GM23338 (cell line): ENCODE measurements at regions not wholly inside any gene's neighbourhood (a gene's known extent, or its start where the extent isn't known, plus 50 kb on each side); places are given as distances from the start of the nearest gene placed in this dataset.

Source experiments
- CREB1 ChIP-seq: fragments of 250-450 bp; sonication (Bioruptor Pico); IDR thresholded peaks from 2 replicates; pipeline ENCODE4 v1.5.0; 2020; ENCODE audit warnings: low read depth, mild to moderate bottlenecking, moderate library complexity
- EZH2 ChIP-seq: fragments of 200-600 bp; sonication (generic); IDR thresholded peaks from one replicate; pipeline ENCODE4 v1.8.0; 2017; ENCODE audit warnings: antibody characterized with exemption, mild to moderate bottlenecking, low read depth; ENCODE audit not compliant: unreplicated experiment
- EZH2phosphoT487 ChIP-seq: fragments of 200-600 bp; sonication (generic); IDR thresholded peaks from one replicate; pipeline ENCODE4 v1.8.1; 2018; ENCODE audit warnings: antibody characterized with exemption; ENCODE audit not compliant: unreplicated experiment
- JUNB ChIP-seq: IDR thresholded peaks from one replicate; pipeline ENCODE4 v1.6.1; 2016; ENCODE audit warnings: antibody characterized with exemption; ENCODE audit not compliant: unreplicated experiment
- NANOG ChIP-seq: IDR thresholded peaks from 2 replicates; pipeline ENCODE4 v1.6.1; 2016; ENCODE audit warnings: antibody characterized with exemption, borderline replicate concordance
- POLR2AphosphoS5 ChIP-seq: IDR thresholded peaks from 2 replicates; pipeline ENCODE4 v1.6.1; 2016; ENCODE audit warnings: antibody characterized with exemption, low read depth
- STAT1 ChIP-seq: IDR thresholded peaks from one replicate; pipeline ENCODE4 v1.6.1; 2016; ENCODE audit warnings: antibody characterized with exemption; ENCODE audit not compliant: unreplicated experiment
- ZNF114 ChIP-seq: fragments of 250-450 bp; sonication (Bioruptor Pico); IDR thresholded peaks from 2 replicates; pipeline ENCODE4 v1.5.0; 2020; ENCODE audit warnings: mild to moderate bottlenecking, moderate library complexity
- ZNF331 ChIP-seq: fragments of 250-450 bp; sonication (Bioruptor Pico); IDR thresholded peaks from 2 replicates; pipeline ENCODE4 v1.5.0; 2020; ENCODE audit warnings: low read depth, mild to moderate bottlenecking, moderate library complexity
- TF ChIP-seq, protein P1 (sequence below), 2 experiments: fragments of 200-600 bp in 1 of 2; sonication (generic) in 1 of 2; conservative IDR thresholded peaks; 2 replicates each; pipeline versions ENCODE4 v1.5.1 to v1.6.1; 2016 to 2017; ENCODE audit warnings: antibody characterized with exemption in 2 of 2, low read depth in 2 of 2, mild to moderate bottlenecking in 2 of 2, moderate library complexity in 1 of 2
- TF ChIP-seq, protein P2 (sequence below): IDR thresholded peaks from one replicate; pipeline ENCODE4 v1.6.1; 2018; ENCODE audit warnings: antibody characterized with exemption; ENCODE audit not compliant: unreplicated experiment
- TF ChIP-seq, protein P3 (sequence below): IDR thresholded peaks from 2 replicates; pipeline ENCODE4 v1.6.1; 2016; ENCODE audit warnings: antibody characterized with exemption

DNA sequence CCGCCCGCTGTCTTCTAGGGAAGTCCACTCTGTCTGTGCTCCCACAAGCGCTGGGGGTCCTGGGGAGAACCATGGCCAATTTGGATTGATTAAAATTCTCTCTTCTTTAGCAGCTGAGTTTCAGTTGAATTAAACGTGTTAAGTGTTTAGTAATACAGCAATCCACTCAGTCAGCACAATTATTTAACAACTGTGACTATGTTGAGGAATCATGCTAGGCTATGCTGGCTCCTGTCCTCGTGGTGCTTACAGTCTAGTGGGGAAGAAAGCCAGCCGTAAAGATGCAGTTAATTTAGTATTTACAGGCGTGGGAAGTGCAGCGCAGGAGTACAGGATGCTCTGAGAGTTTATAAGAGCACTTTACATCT is 88.9 kb upstream of the FOXP4 start:
- TF ChIP-seq, protein P1, sequence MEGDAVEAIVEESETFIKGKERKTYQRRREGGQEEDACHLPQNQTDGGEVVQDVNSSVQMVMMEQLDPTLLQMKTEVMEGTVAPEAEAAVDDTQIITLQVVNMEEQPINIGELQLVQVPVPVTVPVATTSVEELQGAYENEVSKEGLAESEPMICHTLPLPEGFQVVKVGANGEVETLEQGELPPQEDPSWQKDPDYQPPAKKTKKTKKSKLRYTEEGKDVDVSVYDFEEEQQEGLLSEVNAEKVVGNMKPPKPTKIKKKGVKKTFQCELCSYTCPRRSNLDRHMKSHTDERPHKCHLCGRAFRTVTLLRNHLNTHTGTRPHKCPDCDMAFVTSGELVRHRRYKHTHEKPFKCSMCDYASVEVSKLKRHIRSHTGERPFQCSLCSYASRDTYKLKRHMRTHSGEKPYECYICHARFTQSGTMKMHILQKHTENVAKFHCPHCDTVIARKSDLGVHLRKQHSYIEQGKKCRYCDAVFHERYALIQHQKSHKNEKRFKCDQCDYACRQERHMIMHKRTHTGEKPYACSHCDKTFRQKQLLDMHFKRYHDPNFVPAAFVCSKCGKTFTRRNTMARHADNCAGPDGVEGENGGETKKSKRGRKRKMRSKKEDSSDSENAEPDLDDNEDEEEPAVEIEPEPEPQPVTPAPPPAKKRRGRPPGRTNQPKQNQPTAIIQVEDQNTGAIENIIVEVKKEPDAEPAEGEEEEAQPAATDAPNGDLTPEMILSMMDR (conservative IDR thresholded peaks at IDR 0.05; ENCODE audit: low read depth in 2 of 2) = no peak
- TF ChIP-seq EZH2 (no peak), EZH2phosphoT487 (no peak), JUNB (no peak), POLR2AphosphoS5 (no peak), ZNF331 (CRISPR knock-in tag) (no peak), ZNF114 (CRISPR knock-in tag) (no peak), CREB1 (CRISPR knock-in tag) (no peak), STAT1 (no peak), NANOG (no peak)
- TF ChIP-seq, protein P2, sequence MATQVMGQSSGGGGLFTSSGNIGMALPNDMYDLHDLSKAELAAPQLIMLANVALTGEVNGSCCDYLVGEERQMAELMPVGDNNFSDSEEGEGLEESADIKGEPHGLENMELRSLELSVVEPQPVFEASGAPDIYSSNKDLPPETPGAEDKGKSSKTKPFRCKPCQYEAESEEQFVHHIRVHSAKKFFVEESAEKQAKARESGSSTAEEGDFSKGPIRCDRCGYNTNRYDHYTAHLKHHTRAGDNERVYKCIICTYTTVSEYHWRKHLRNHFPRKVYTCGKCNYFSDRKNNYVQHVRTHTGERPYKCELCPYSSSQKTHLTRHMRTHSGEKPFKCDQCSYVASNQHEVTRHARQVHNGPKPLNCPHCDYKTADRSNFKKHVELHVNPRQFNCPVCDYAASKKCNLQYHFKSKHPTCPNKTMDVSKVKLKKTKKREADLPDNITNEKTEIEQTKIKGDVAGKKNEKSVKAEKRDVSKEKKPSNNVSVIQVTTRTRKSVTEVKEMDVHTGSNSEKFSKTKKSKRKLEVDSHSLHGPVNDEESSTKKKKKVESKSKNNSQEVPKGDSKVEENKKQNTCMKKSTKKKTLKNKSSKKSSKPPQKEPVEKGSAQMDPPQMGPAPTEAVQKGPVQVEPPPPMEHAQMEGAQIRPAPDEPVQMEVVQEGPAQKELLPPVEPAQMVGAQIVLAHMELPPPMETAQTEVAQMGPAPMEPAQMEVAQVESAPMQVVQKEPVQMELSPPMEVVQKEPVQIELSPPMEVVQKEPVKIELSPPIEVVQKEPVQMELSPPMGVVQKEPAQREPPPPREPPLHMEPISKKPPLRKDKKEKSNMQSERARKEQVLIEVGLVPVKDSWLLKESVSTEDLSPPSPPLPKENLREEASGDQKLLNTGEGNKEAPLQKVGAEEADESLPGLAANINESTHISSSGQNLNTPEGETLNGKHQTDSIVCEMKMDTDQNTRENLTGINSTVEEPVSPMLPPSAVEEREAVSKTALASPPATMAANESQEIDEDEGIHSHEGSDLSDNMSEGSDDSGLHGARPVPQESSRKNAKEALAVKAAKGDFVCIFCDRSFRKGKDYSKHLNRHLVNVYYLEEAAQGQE = no peak
- TF ChIP-seq, protein P3, sequence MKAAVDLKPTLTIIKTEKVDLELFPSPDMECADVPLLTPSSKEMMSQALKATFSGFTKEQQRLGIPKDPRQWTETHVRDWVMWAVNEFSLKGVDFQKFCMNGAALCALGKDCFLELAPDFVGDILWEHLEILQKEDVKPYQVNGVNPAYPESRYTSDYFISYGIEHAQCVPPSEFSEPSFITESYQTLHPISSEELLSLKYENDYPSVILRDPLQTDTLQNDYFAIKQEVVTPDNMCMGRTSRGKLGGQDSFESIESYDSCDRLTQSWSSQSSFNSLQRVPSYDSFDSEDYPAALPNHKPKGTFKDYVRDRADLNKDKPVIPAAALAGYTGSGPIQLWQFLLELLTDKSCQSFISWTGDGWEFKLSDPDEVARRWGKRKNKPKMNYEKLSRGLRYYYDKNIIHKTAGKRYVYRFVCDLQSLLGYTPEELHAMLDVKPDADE = no peak
